H1 (cell line): ENCODE measurements at regions not wholly inside any gene's neighbourhood (a gene's known extent, or its start where the extent isn't known, plus 50 kb on each side); places are given as distances from the start of the nearest gene placed in this dataset.

Experiments
- CTCF ChIA-PET: fragments of 300-600 bp; sonication (Branson Sonifier 250); formaldehyde crosslinking; loops from one replicate; lab custom pipeline; 2021; ENCODE audit not compliant: partially characterized antibody; lab: Charles Lee
- POLR2A ChIA-PET: fragments of 300-600 bp; sonication (Branson Sonifier 250); formaldehyde crosslinking; loops from one replicate; lab custom pipeline; 2021; ENCODE audit warnings: inconsistent platforms; ENCODE audit not compliant: partially characterized antibody; lab: Charles Lee
- DNase-seq, 2 experiments: peaks; one replicate each; pipeline versions ENCODE4 v3.0.0 to v3.0.0-alpha.2; 2010 to 2022; ENCODE audit warnings: low spot score in 2 of 2, low read depth in 1 of 2, mixed read lengths in 1 of 2
- FAIRE-seq: peaks from 2 replicates; lab custom pipeline; 2011; peaks lifted over from hg19 to GRCh38; lab: Jason Lieb, UNC
- H2AFZ ChIP-seq: 2 replicates; pipeline ENCODE4 v1.8.1; 2012; ENCODE audit warnings: low read length, inconsistent platforms
- H2AK5ac ChIP-seq: 2 replicates; pipeline ENCODE4 v1.6.1; 2013; ENCODE audit warnings: low read depth, low read length
- H2BK120ac ChIP-seq: replicated peaks from 2 replicates; pipeline ENCODE3; 2013; ENCODE audit warnings: low read depth, low read length, inconsistent platforms
- H2BK12ac ChIP-seq: 2 replicates; pipeline ENCODE4 v1.6.1; 2013; ENCODE audit warnings: low read depth, low read length
- H2BK15ac ChIP-seq: 2 replicates; pipeline ENCODE4 v1.6.1; 2013; ENCODE audit warnings: low read length
- H2BK20ac ChIP-seq: 2 replicates; pipeline ENCODE4 v1.6.1; 2013; ENCODE audit warnings: low read length
- H2BK5ac ChIP-seq: 2 replicates; pipeline ENCODE4 v1.6.1; 2013; ENCODE audit warnings: low read depth, low read length
- H3K14ac ChIP-seq: 2 replicates; pipeline ENCODE4 v1.6.1; 2013; ENCODE audit warnings: inconsistent platforms; ENCODE audit not compliant: insufficient read length
- H3K18ac ChIP-seq: 2 replicates; pipeline ENCODE4 v1.6.1; 2013; ENCODE audit warnings: low read length; ENCODE audit errors: extremely low read depth
- H3K23ac ChIP-seq: 2 replicates; pipeline ENCODE4 v1.6.1; 2013; ENCODE audit warnings: inconsistent platforms; ENCODE audit not compliant: insufficient read length
- H3K23me2 ChIP-seq: 2 replicates; pipeline ENCODE4 v1.6.1; 2013; ENCODE audit warnings: low read depth, low read length
- H3K27ac ChIP-seq: 2 replicates; pipeline ENCODE4 v1.6.1; 2011; ENCODE audit warnings: low read depth, low read length, inconsistent platforms
- H3K27me3 ChIP-seq, 4 experiments: replicated peaks in 1 of 4; 1 replicate in 1 of 4; 2 replicates in 3 of 4; pipeline versions ENCODE4 v1.6.1 to v1.8.1; 2011 to 2013; ENCODE audit warnings: low read length in 3 of 4, mild to moderate bottlenecking in 3 of 4, inconsistent platforms in 2 of 4, mixed read lengths in 2 of 4, moderate library complexity in 1 of 4; ENCODE audit not compliant: control insufficient read depth in 3 of 4, insufficient read depth in 3 of 4; ENCODE audit errors: extremely low read depth in 1 of 4
- H3K36me3 ChIP-seq, 4 experiments: 2 replicates each; pipeline versions ENCODE4 v1.6.1 to v1.8.1; 2011 to 2013; ENCODE audit warnings: mild to moderate bottlenecking in 4 of 4, low read length in 3 of 4, moderate library complexity in 2 of 4, control low read depth in 1 of 4, inconsistent platforms in 1 of 4; ENCODE audit not compliant: insufficient read depth in 4 of 4, control insufficient read depth in 2 of 4
- H3K4ac ChIP-seq: replicated peaks from 2 replicates; pipeline ENCODE3; 2013; ENCODE audit warnings: low read length, low read depth, mixed read lengths, inconsistent platforms; ENCODE audit not compliant: insufficient read length
- H3K4me1 ChIP-seq, 4 experiments: replicated peaks in 1 of 4; 1 replicate in 1 of 4; 2 replicates in 3 of 4; pipeline versions ENCODE4 v1.6.1 to v1.8.1; 2011 to 2013; ENCODE audit warnings: low read length in 3 of 4, inconsistent platforms in 2 of 4, mixed read lengths in 1 of 4; ENCODE audit not compliant: insufficient read depth in 4 of 4, control insufficient read depth in 3 of 4
- H3K4me2 ChIP-seq, 2 experiments: 2 replicates each; pipeline versions ENCODE4 v1.6.1 to v1.8.1; 2011 to 2013; ENCODE audit warnings: low read depth in 2 of 2, low read length in 2 of 2, control low read depth in 1 of 2, inconsistent platforms in 1 of 2, mild to moderate bottlenecking in 1 of 2; ENCODE audit not compliant: insufficient read depth in 1 of 2
- H3K4me3 ChIP-seq, 4 experiments: fragments of 200-600, 300-600 bp in 1 of 4; sonication (generic), shearing (Covaris generic), sonication (Bioruptor Twin) in 1 of 4; 2 replicates each; pipeline versions ENCODE4 v1.5.1 to v1.8.1; 2011 to 2016; ENCODE audit warnings: low read length in 4 of 4, low read depth in 3 of 4, control low read depth in 2 of 4, inconsistent platforms in 2 of 4, mild to moderate bottlenecking in 2 of 4, mixed read lengths in 1 of 4, moderate library complexity in 1 of 4; ENCODE audit not compliant: insufficient read depth in 2 of 4; ENCODE audit errors: extremely low read depth in 1 of 4
- H3K56ac ChIP-seq: replicated peaks from 2 replicates; pipeline ENCODE3; 2013; ENCODE audit warnings: low read depth, mild to moderate bottlenecking, mixed read lengths, low read length, inconsistent platforms; ENCODE audit not compliant: insufficient read length
- H3K79me1 ChIP-seq: 2 replicates; pipeline ENCODE4 v1.6.1; 2013; ENCODE audit warnings: low read depth, low read length, control low read depth
- H3K79me2 ChIP-seq, 2 experiments: 2 replicates each; pipeline versions ENCODE4 v1.6.1 to v1.8.1; 2012 to 2013; ENCODE audit warnings: low read length in 2 of 2, mild to moderate bottlenecking in 2 of 2, inconsistent platforms in 1 of 2; ENCODE audit not compliant: insufficient read depth in 2 of 2, control insufficient read depth in 1 of 2
- H3K9ac ChIP-seq, 4 experiments: replicated peaks in 1 of 4; 1 replicate in 1 of 4; 2 replicates in 3 of 4; pipeline versions ENCODE4 v1.6.1 to v1.8.1; 2011 to 2013; ENCODE audit warnings: low read depth in 3 of 4, low read length in 3 of 4, control low read depth in 2 of 4, mild to moderate bottlenecking in 2 of 4, moderate library complexity in 2 of 4, inconsistent platforms in 1 of 4; ENCODE audit errors: extremely low read depth in 1 of 4
- H3K9me3 ChIP-seq, 2 experiments: 2 replicates each; pipeline versions ENCODE4 v1.6.1 to v1.8.1; 2012 to 2013; ENCODE audit warnings: mild to moderate bottlenecking in 2 of 2, moderate library complexity in 2 of 2, control low read depth in 1 of 2, inconsistent platforms in 1 of 2, low read depth in 1 of 2, low read length in 1 of 2, mixed read lengths in 1 of 2; ENCODE audit not compliant: insufficient read depth in 2 of 2
- H4K20me1 ChIP-seq, 2 experiments: replicated peaks in 1 of 2; 2 replicates each; pipeline versions ENCODE3 to v1.8.1; 2011 to 2013; ENCODE audit warnings: inconsistent platforms in 2 of 2, low read length in 2 of 2, mild to moderate bottlenecking in 1 of 2; ENCODE audit not compliant: insufficient read depth in 2 of 2, control insufficient read depth in 1 of 2
- H4K5ac ChIP-seq: 2 replicates; pipeline ENCODE4 v1.6.1; 2013; ENCODE audit warnings: low read length, low read depth, mixed read lengths, inconsistent platforms; ENCODE audit not compliant: insufficient read length
- H4K8ac ChIP-seq: 2 replicates; pipeline ENCODE4 v1.8.0; 2013; ENCODE audit warnings: mild to moderate bottlenecking, moderate library complexity, low read length, inconsistent platforms; ENCODE audit not compliant: insufficient read depth; ENCODE audit errors: extremely low read depth
- H4K91ac ChIP-seq: replicated peaks from 2 replicates; pipeline ENCODE3; 2013; ENCODE audit warnings: low read length, mixed read lengths, inconsistent platforms; ENCODE audit not compliant: insufficient read length
- BACH1 ChIP-seq: IDR thresholded peaks from 2 replicates; pipeline ENCODE4 v1.6.1; 2012; ENCODE audit warnings: low read length, improper control_type of control experiment
- CREB1 ChIP-seq: IDR thresholded peaks from 2 replicates; pipeline ENCODE4 v1.6.1; 2012; ENCODE audit warnings: inconsistent platforms
- GABPA ChIP-seq: IDR thresholded peaks from 2 replicates; pipeline ENCODE4 v1.6.1; 2011; ENCODE audit warnings: mild to moderate bottlenecking, low read length, moderate library complexity, borderline replicate concordance; ENCODE audit not compliant: insufficient read depth
- JUND ChIP-seq: IDR thresholded peaks from 2 replicates; pipeline ENCODE4 v1.6.1; 2011; ENCODE audit warnings: mild to moderate bottlenecking, improper control_type of control experiment, low read length
- PHF8 ChIP-seq: fragments of 200-600 bp; sonication (generic); conservative IDR thresholded peaks from 2 replicates; pipeline ENCODE4 v1.7.1; 2012; ENCODE audit warnings: low read depth, mild to moderate bottlenecking, inconsistent platforms, low read length, moderate library complexity
- SP4 ChIP-seq: IDR thresholded peaks from 2 replicates; pipeline ENCODE4 v1.6.1; 2012; ENCODE audit warnings: low read length, inconsistent platforms
- WGBS, 2 experiments: shearing (Covaris generic) in 1 of 2; methylation state at CpG; one replicate each; pipeline versions ENCODE4 v1.1.6 to v1.1.7; 2013 to 2015; ENCODE audit warnings: low lambda C conversion rate in 2 of 2, mixed read lengths in 2 of 2, inconsistent platforms in 1 of 2, low coverage in 1 of 2, missing lambda C conversion rate in 1 of 2; ENCODE audit not compliant: insufficient replicate concordance in 2 of 2, insufficient coverage in 1 of 2, insufficient read length in 1 of 2; ENCODE audit errors: extremely low coverage in 1 of 2, missing lambda C conversion rate in 1 of 2; 5-methylcytosine and 5-hydroxymethylcytosine counted together

DNA sequence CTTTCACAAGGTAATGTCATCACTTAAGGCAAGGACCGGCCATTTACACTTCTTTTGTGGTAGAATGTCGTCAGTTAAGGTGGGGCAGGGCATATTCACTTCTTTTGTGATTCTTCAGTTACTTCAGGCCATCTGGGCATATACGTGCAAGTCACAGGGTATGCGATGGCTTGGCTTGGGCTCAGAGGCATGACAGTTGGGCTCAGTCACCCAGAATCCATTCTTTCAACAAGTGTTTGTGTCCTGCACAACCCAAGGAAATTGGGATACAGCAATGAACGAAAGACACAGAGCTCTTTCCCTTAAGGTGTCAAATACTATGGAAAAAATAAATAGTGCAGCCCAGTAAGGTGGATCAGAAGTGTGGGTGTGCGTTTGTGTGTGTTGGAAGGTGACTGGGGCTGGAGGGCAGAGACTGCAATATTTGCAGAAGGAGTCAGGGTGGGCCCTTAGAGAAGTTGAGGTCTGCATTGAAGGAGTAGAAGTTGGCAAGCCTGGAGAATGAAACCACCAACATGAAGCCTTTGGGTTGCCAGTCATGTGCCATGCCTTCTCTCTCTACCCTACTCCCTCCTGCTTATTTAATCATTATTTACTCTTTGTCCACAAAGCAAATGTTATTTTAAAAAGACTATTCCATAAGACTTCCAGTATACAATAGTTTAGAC is 222.8 kb upstream of the PRKCQ start:
- Histone ChIP-seq H2BK20ac (peak overlapping the region; percentile 98; the same call in 1 of the 2 replicates), H4K5ac (peak overlapping the region; percentile 73), H3K4me2 (peak overlapping the region in 1 of 2 experiments; percentile 15; a peak in 2 of 4 replicates), H2AK5ac (peak overlapping the region; percentile 76; the same call in 1 of the 2 replicates), H2BK12ac (peak overlapping the region; percentile 5; the same call in 1 of the 2 replicates), H4K8ac (0 out of 2 replicates have a peak overlapping the region, but pooled peaks have one; percentile 22), H3K79me1 (no peaks in the 10 kb centered on the region), H3K56ac (peak overlapping the region; percentile 98), H2BK15ac (no peak overlapping the region), H2BK120ac (peak overlapping the region; percentile 93), H3K18ac (peak overlapping the region; percentile 52; the same call in 1 of the 2 replicates), H3K4me1 (no peaks in the 10 kb centered on the region), H3K14ac (no peak overlapping the region), H3K36me3 (no peaks in the 10 kb centered on the region), H3K27ac (no peak overlapping the region), H3K27me3 (no peaks in the 10 kb centered on the region), H4K20me1 (no peaks in the 10 kb centered on the region), H2AFZ (no peak overlapping the region), H3K79me2 (peaks cover 0 to 2% of the 10 kb centered on the region in 2 experiments; a peak in 1 of 4 replicates), H3K9me3 (no peaks in the 10 kb centered on the region), H2BK5ac (peak overlapping the region; percentile 99; the same call in 1 of the 2 replicates), H3K9ac (no peak overlapping the region), H3K23ac (no peak overlapping the region), H3K4me3 (peak overlapping the region in 1 of 4 experiments; percentile 20; a peak in 1 of 8 replicates), H4K91ac (peak overlapping the region; percentile 97), H3K23me2 (peaks cover 2% of the 10 kb centered on the region; the same call in 1 of the 2 replicates), H3K4ac (peak overlapping the region; percentile 98)
- FAIRE-seq, result no peak
- 68% methylated on average over 4 of the region's 6 CpGs; no CpG with 5 or more reads in 1 of the 2 experiments for WGBS, 2 experiments
- ChIA-PET CTCF (no interaction called here), POLR2A (interaction anchor here (0.9 to 1.6 kb wide), 2 partner anchors 16 to 31 kb away, joined by 4 read pairs; no protein-coding TSS in a partner anchor)
- DNase-seq, result no peak
- TF ChIP-seq GABPA, result no peak
- no peak for TF ChIP-seq SP4
- TF ChIP-seq PHF8, result no peak
- no peak for TF ChIP-seq JUND
- TF ChIP-seq BACH1, result no peak
- TF ChIP-seq CREB1, result no peak
